A549 (cell line): ENCODE measurements at regions not wholly inside any gene's neighbourhood (a gene's known extent, or its start where the extent isn't known, plus 50 kb on each side); places are given as distances from the start of the nearest gene placed in this dataset.

ENCODE experiments used
- ATAC-seq, 2 experiments: fragments of 200-7000 bp in 1 of 2; fragments of >200 bp in 1 of 2; cut with Nextera tagmentation in 1 of 2; cut with Tn5 transposase in 1 of 2; 3 replicates each; pipeline versions ENCODE4 v1.8.0 to v1.9.1; 2018 to 2020; ENCODE audit warnings: mild to moderate bottlenecking in 1 of 2, moderate library complexity in 1 of 2
- CTCF ChIA-PET: fragments of 300-600 bp; sonication (Branson Sonifier 250); formaldehyde crosslinking; extraction: SDS; loops from one replicate; lab custom pipeline; 2021; ENCODE audit warnings: antibody characterized with exemption, inconsistent platforms; lab: Yijun Ruan, JAX
- POLR2A ChIA-PET: fragments of 350-600 bp; formaldehyde crosslinking; extraction: SDS; loops from one replicate; lab custom pipeline; 2021; ENCODE audit warnings: antibody characterized with exemption, inconsistent platforms; lab: Yijun Ruan, JAX
- DNase-seq, 2 experiments: peaks; one replicate each; pipeline versions ENCODE4 v3.0.0 to v3.0.0-alpha.2; 2011 to 2016; ENCODE audit warnings: low read depth in 1 of 2, low spot score in 1 of 2
- FAIRE-seq: peaks from 2 replicates; lab custom pipeline; 2011; peaks lifted over from hg19 to GRCh38; lab: Jason Lieb, UNC
- H3K27ac ChIP-seq, 2 experiments: fragments of >200 bp; sonication (Bioruptor Twin); formaldehyde crosslinking; 3 replicates each; pipeline ENCODE4 v1.5.1; 2016 to 2017
- H3K4me1 ChIP-seq: fragments of >200 bp; sonication (Bioruptor Twin); formaldehyde crosslinking; 3 replicates; pipeline ENCODE4 v1.6.1; 2016
- H3K4me2 ChIP-seq: fragments of >200 bp; sonication (Bioruptor Twin); formaldehyde crosslinking; 3 replicates; pipeline ENCODE4 v1.6.1; 2016
- H3K4me3 ChIP-seq: fragments of >200 bp; sonication (Bioruptor Twin); formaldehyde crosslinking; 3 replicates; pipeline ENCODE4 v1.5.1; 2016
- H3K9me3 ChIP-seq: fragments of >200 bp; sonication (Bioruptor Twin); formaldehyde crosslinking; 3 replicates; pipeline ENCODE4 v1.6.1; 2016
- ATOH8 ChIP-seq: fragments of 250-450 bp; sonication (Bioruptor Pico); IDR thresholded peaks from 2 replicates; pipeline ENCODE4 v1.5.0; 2020; ENCODE audit warnings: low read depth, mild to moderate bottlenecking, moderate library complexity
- BCL3 ChIP-seq: fragments of >200 bp; sonication (Bioruptor Twin); formaldehyde crosslinking; IDR thresholded peaks from 3 replicates; pipeline ENCODE4 v1.6.1; 2016
- EHMT2 ChIP-seq: fragments of 200-600 bp; sonication (generic); IDR thresholded peaks from 2 replicates; pipeline ENCODE4 v1.6.1; 2016; ENCODE audit warnings: antibody characterized with exemption, low read depth, mild to moderate bottlenecking, moderate library complexity
- ELK1 ChIP-seq: fragments of 150-350 bp; IDR thresholded peaks from 2 replicates; pipeline ENCODE4 v1.6.1; 2014; ENCODE audit warnings: low read depth, mild to moderate bottlenecking, low read length
- FOSB ChIP-seq: fragments of 250-450 bp; sonication (Bioruptor Pico); IDR thresholded peaks from 2 replicates; pipeline ENCODE4 v1.5.0; 2020; ENCODE audit warnings: mild to moderate bottlenecking, moderate library complexity
- FOXS1 ChIP-seq: fragments of 250-450 bp; sonication (Bioruptor Pico); IDR thresholded peaks from 2 replicates; pipeline ENCODE4 v1.5.0; 2020; ENCODE audit warnings: mild to moderate bottlenecking, moderate library complexity
- GATA3 ChIP-seq: IDR thresholded peaks from 2 replicates; pipeline ENCODE4 v1.6.1; 2012; ENCODE audit warnings: borderline replicate concordance
- HDAC2 ChIP-seq: fragments of 200-600 bp; sonication (generic); IDR thresholded peaks from 2 replicates; pipeline ENCODE4 v1.6.1; 2016
- HES2 ChIP-seq: fragments of >200 bp; sonication (Bioruptor Twin); formaldehyde crosslinking; IDR thresholded peaks from 2 replicates; pipeline ENCODE4 v1.6.1; 2016
- KDM1A ChIP-seq: fragments of 200-600 bp; sonication (generic); IDR thresholded peaks from 2 replicates; pipeline ENCODE4 v1.6.1; 2016; ENCODE audit warnings: low read depth, mild to moderate bottlenecking
- MAFK ChIP-seq: fragments of 450-650 bp; IDR thresholded peaks from 2 replicates; pipeline ENCODE4 v1.6.1; 2014; ENCODE audit not compliant: partially characterized antibody
- MAX ChIP-seq: IDR thresholded peaks from 2 replicates; pipeline ENCODE4 v1.6.1; 2012
- MAZ ChIP-seq: fragments of 150-350 bp; IDR thresholded peaks from 2 replicates; pipeline ENCODE4 v1.6.1; 2014; ENCODE audit warnings: antibody characterized with exemption, low read depth, low read length, borderline replicate concordance
- NPAS2 ChIP-seq: fragments of 250-450 bp; sonication (Bioruptor Pico); IDR thresholded peaks from 2 replicates; pipeline ENCODE4 v1.8.0; 2022; ENCODE audit warnings: mild to moderate bottlenecking, moderate library complexity, borderline replicate concordance
- POLR2AphosphoS2 ChIP-seq: conservative IDR thresholded peaks from 2 replicates; pipeline ENCODE4 v1.6.1; 2012; ENCODE audit warnings: low read length, improper control_type of control experiment, inconsistent platforms
- REST ChIP-seq: fragments of 200-600 bp; sonication (generic); IDR thresholded peaks from 2 replicates; pipeline ENCODE4 v1.6.1; 2016; ENCODE audit warnings: antibody characterized with exemption, mild to moderate bottlenecking, moderate library complexity
- RNF2 ChIP-seq: fragments of 200-600 bp; sonication (generic); IDR thresholded peaks from 2 replicates; pipeline ENCODE4 v1.6.1; 2016; ENCODE audit warnings: low read depth, mild to moderate bottlenecking, antibody characterized with exemption, moderate library complexity, borderline replicate concordance
- SREBF2 ChIP-seq: fragments of 450-650 bp; IDR thresholded peaks from 2 replicates; pipeline ENCODE4 v1.6.1; 2014; ENCODE audit warnings: mild to moderate bottlenecking, moderate library complexity
- TFCP2L1 ChIP-seq: fragments of 250-450 bp; sonication (Bioruptor Pico); IDR thresholded peaks from 2 replicates; pipeline ENCODE4 v1.5.0; 2021; ENCODE audit warnings: mild to moderate bottlenecking
- TP53 ChIP-seq: fragments of 250-450 bp; sonication (Bioruptor Pico); IDR thresholded peaks from 2 replicates; pipeline ENCODE4 v1.5.0; 2021; ENCODE audit warnings: mild to moderate bottlenecking, moderate library complexity
- ZFP36 ChIP-seq: fragments of 450-650 bp; IDR thresholded peaks from 2 replicates; pipeline ENCODE4 v1.6.1; 2014; ENCODE audit warnings: borderline replicate concordance; ENCODE audit not compliant: partially characterized antibody
- ZSCAN20 ChIP-seq: fragments of 250-450 bp; sonication (Bioruptor Pico); IDR thresholded peaks from 2 replicates; pipeline ENCODE4 v1.8.0; 2022; ENCODE audit warnings: mild to moderate bottlenecking, moderate library complexity
- WGBS: methylation state at CpG from one replicate; pipeline ENCODE4 v1.1.6; 2017; ENCODE audit errors: missing lambda C conversion rate; 5-methylcytosine and 5-hydroxymethylcytosine counted together

- CTCF ChIA-PET = no interaction called here
- Histone ChIP-seq H3K4me1 (peaks cover 6% of the 10 kb centered on the region; the same call in 2 of the 3 replicates), H3K27ac (no peak overlapping the region), H3K4me3 (no peak overlapping the region), H3K9me3 (peaks cover 8% of the 10 kb centered on the region)
- POLR2A ChIA-PET = no interaction called here
- FAIRE-seq (no peak), ATAC-seq (no peak)
- TF ChIP-seq RNF2 = no peak
- TF ChIP-seq HES2 = no peak
- TF ChIP-seq, all 56 proteins: peak for 0
- H3K4me2 ChIP-seq = no peak overlapping the region
- no peak for DNase-seq
- WGBS = 72% methylated on average over 9 of the region's 9 CpGs
Observed at GRCh38 chr17:73932216-73932749, 271.2 kb upstream of the RPL38 start.

- no peak overlapping the region for H3K27ac ChIP-seq
- TF ChIP-seq FOSB (CRISPR knock-in tag) (no peak), ELK1 (no peak), SREBF2 (no peak), KDM1A (no peak), HDAC2 (no peak), TP53 (CRISPR knock-in tag) (no peak), HES2 (no peak), ATOH8 (CRISPR knock-in tag) (no peak), POLR2AphosphoS2 (no peak)
- ATAC-seq (no peak), DNase-seq (no peak), FAIRE-seq (no peak)
- no peak overlapping the region for H3K4me2 ChIP-seq
- 68% methylated on average over 8 of the region's 8 CpGs for WGBS
- H3K9me3 ChIP-seq = no peaks in the 10 kb centered on the region
- CTCF ChIA-PET = interaction anchor here (1.1 kb wide), 1 partner anchor 56 kb away, joined by 3 read pairs; no protein-coding TSS in a partner anchor
- POLR2A ChIA-PET = no interaction called here
- no peak overlapping the region for H3K4me3 ChIP-seq
- peaks cover 6% of the 10 kb centered on the region; the same call in 2 of the 3 replicates for H3K4me1 ChIP-seq
Observed at GRCh38 chr17:73933164-73933766, 270.2 kb upstream of the RPL38 start.

- CTCF ChIA-PET = interaction anchor here (1.1 kb wide), 1 partner anchor 57 kb away, joined by 3 read pairs; no protein-coding TSS in a partner anchor
- DNase-seq = no peak
Observed at GRCh38 chr17:73933871-73934270, 269.6 kb upstream of the RPL38 start.

More at GRCh38 chr17:73933871-73934270, 269.6 kb upstream of the RPL38 start:
- ATAC-seq (no peak), FAIRE-seq (peak; percentile 28)
- no peak overlapping the region for H3K4me2 ChIP-seq
- H3K4me1 ChIP-seq = peaks cover 6% of the 10 kb centered on the region; the same call in 2 of the 3 replicates
- POLR2A ChIA-PET = no interaction called here
- no peaks in the 10 kb centered on the region for H3K9me3 ChIP-seq
- no peak for TF ChIP-seq SREBF2
- TF ChIP-seq EHMT2 = no peak
- TF ChIP-seq FOXS1 (CRISPR knock-in tag) = no peak
- no peak for TF ChIP-seq ATOH8 (CRISPR knock-in tag)
- no peak for TF ChIP-seq ZFP36
- no peak for TF ChIP-seq POLR2AphosphoS2
- TF ChIP-seq GATA3 = no peak
- no peak for TF ChIP-seq REST
- no peak for TF ChIP-seq BCL3
- no peak for TF ChIP-seq TFCP2L1 (CRISPR knock-in tag)
- no peak for TF ChIP-seq MAX
- TF ChIP-seq MAFK = no peak
- no peak for TF ChIP-seq NPAS2 (CRISPR knock-in tag)
- TF ChIP-seq MAZ = no peak
- TF ChIP-seq ZSCAN20 (CRISPR knock-in tag) = no peak
- no peak overlapping the region for H3K4me3 ChIP-seq
- no peak overlapping the region for H3K27ac ChIP-seq
